HEK293 (cell line): ENCODE measurements at regions not wholly inside any gene's neighbourhood (a gene's known extent, or its start where the extent isn't known, plus 50 kb on each side); places are given as distances from the start of the nearest gene placed in this dataset.

Experiments
- CTCF ChIP-seq: fragments of 450-650 bp; formaldehyde crosslinking; IDR thresholded peaks from 2 replicates; pipeline ENCODE4 v1.5.1; 2016; ENCODE audit warnings: missing biosample characterization, missing genetic modification characterization
- KLF10 ChIP-seq: fragments of 450-650 bp; IDR thresholded peaks from 2 replicates; pipeline ENCODE4 v1.5.1; 2018; ENCODE audit warnings: missing biosample characterization, mild to moderate bottlenecking, missing genetic modification characterization
- TRIM28 ChIP-seq: IDR thresholded peaks from 2 replicates; pipeline ENCODE4 v1.6.1; 2011; ENCODE audit warnings: low read length, control low read depth, borderline replicate concordance
- YY1 ChIP-seq: fragments of 450-650 bp; formaldehyde crosslinking; IDR thresholded peaks from 2 replicates; pipeline ENCODE4 v1.5.1; 2018; ENCODE audit warnings: missing biosample characterization, missing genetic modification characterization
- ZBTB6 ChIP-seq: fragments of 450-650 bp; formaldehyde crosslinking; IDR thresholded peaks from 2 replicates; pipeline ENCODE4 v1.5.1; 2017; ENCODE audit warnings: missing biosample characterization, missing genetic modification characterization
- ZNF146 ChIP-seq: fragments of 450-650 bp; formaldehyde crosslinking; IDR thresholded peaks from 2 replicates; pipeline ENCODE4 v1.5.1; 2016; ENCODE audit warnings: missing biosample characterization, missing genetic modification characterization
- ZNF394 ChIP-seq: fragments of 450-650 bp; formaldehyde crosslinking; IDR thresholded peaks from 2 replicates; pipeline ENCODE4 v1.5.1; 2016; ENCODE audit warnings: missing biosample characterization, missing genetic modification characterization, mild to moderate bottlenecking, moderate library complexity, borderline replicate concordance
- ZNF416 ChIP-seq: fragments of 450-650 bp; formaldehyde crosslinking; IDR thresholded peaks from 2 replicates; pipeline ENCODE4 v1.5.1; 2016; ENCODE audit warnings: missing biosample characterization, missing genetic modification characterization
- ZNF624 ChIP-seq: fragments of 450-650 bp; formaldehyde crosslinking; IDR thresholded peaks from 2 replicates; pipeline ENCODE4 v1.5.1; 2017; ENCODE audit warnings: missing biosample characterization, missing genetic modification characterization
- ZSCAN5A ChIP-seq: fragments of 450-650 bp; formaldehyde crosslinking; IDR thresholded peaks from 2 replicates; pipeline ENCODE4 v1.5.1; 2016; ENCODE audit warnings: missing biosample characterization, missing genetic modification characterization
- TF ChIP-seq, protein P1 (sequence below): fragments of 450-650 bp; formaldehyde crosslinking; IDR thresholded peaks from 2 replicates; pipeline ENCODE4 v1.5.1; 2016; ENCODE audit warnings: missing biosample characterization, missing genetic modification characterization, low read depth

DNA sequence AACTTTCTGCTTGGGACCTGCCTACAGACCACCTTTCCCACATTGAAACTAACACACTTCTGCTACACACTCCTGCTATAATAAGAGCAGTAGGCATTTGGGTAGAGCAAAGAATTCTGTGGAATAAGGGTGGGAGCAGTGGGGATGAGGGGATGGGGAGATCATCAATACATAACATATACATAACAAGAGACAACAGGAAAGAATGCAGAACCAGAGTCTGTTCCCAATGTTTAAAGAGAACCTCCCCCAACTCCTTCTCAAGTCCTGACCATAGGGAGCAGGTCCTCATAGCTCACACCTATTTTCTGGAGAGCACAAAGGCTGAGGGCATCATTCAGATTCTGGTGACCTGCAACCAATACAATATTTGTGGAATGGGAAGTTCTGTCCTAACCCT lies 121.6 kb upstream of the BARHL2 start:
- no peak for TF ChIP-seq ZNF624 (tag by site-specific recombination)
- TF ChIP-seq CTCF (tag by site-specific recombination), result no peak
- TF ChIP-seq KLF10, result no peak
- no peak for TF ChIP-seq ZNF394 (tag by site-specific recombination)
- no peak for TF ChIP-seq YY1
- TF ChIP-seq ZSCAN5A (tag by site-specific recombination), result no peak
- TF ChIP-seq ZNF146 (tag by site-specific recombination), result no peak
- TF ChIP-seq, protein P1, sequence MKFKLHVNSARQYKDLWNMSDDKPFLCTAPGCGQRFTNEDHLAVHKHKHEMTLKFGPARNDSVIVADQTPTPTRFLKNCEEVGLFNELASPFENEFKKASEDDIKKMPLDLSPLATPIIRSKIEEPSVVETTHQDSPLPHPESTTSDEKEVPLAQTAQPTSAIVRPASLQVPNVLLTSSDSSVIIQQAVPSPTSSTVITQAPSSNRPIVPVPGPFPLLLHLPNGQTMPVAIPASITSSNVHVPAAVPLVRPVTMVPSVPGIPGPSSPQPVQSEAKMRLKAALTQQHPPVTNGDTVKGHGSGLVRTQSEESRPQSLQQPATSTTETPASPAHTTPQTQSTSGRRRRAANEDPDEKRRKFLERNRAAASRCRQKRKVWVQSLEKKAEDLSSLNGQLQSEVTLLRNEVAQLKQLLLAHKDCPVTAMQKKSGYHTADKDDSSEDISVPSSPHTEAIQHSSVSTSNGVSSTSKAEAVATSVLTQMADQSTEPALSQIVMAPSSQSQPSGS (tag by site-specific recombination), result no peak
- TF ChIP-seq TRIM28, result no peak
- TF ChIP-seq ZNF416 (tag by site-specific recombination), result no peak
- TF ChIP-seq ZBTB6 (tag by site-specific recombination), result no peak
